ENCODE measurements at regions not wholly inside any gene's neighbourhood (a gene's known extent, or its start where the extent isn't known, plus 50 kb on each side); places are given as distances from the start of the nearest gene placed in this dataset.
A peak's percentile ranks its signal among the peaks of the same experiment; 100 is the strongest.
"Not testable (repeated sequence)": the region's sequence is repeated elsewhere in the genome, so short reads cannot be mapped to it uniquely, and the experiment has no call there.

GRCh38 chr9:97176206-97176605 lies 131.3 kb upstream of the CCDC180 start:
- DNase-seq, result no peak

- DNase-seq, result not testable (repeated sequence)
Measured at GRCh38 chr9:97168174-97168573, 129.2 kb upstream of the CTSV start.

GRCh38 chr9:97166496-97167138 lies 127.7 kb upstream of the CTSV start:
- DNase-seq, result not testable (repeated sequence)

- DNase-seq, result no peak
Measured at GRCh38 chr9:97160255-97160654, 121.3 kb upstream of the CTSV start.

GRCh38 chr9:97158722-97159121 lies 119.8 kb upstream of the CTSV start:
- not testable (repeated sequence) for DNase-seq

- not testable (repeated sequence) for DNase-seq
Measured at GRCh38 chr9:97155441-97155840, 116.5 kb upstream of the CTSV start.

- no peak for DNase-seq
Measured at GRCh38 chr9:97153967-97154366, 115.0 kb upstream of the CTSV start.

GRCh38 chr9:97153160-97153559 lies 114.2 kb upstream of the CTSV start:
- DNase-seq, result not testable (repeated sequence)

- not testable (repeated sequence) for DNase-seq
Measured at GRCh38 chr9:97150471-97150870, 111.5 kb upstream of the CTSV start.

GRCh38 chr9:97148428-97148827 lies 109.5 kb upstream of the CTSV start:
- not testable (repeated sequence) for DNase-seq

GRCh38 chr9:97145680-97146079 lies 106.7 kb upstream of the CTSV start:
- not testable (repeated sequence) for DNase-seq

- DNase-seq, result no peak
Measured at GRCh38 chr9:97140566-97140965, 101.6 kb upstream of the CTSV start.

- no peak for DNase-seq
Measured at GRCh38 chr9:97136421-97136820, 97.5 kb upstream of the CTSV start.

GRCh38 chr9:97133966-97134365 lies 95.0 kb upstream of the CTSV start:
- DNase-seq, result not testable (repeated sequence)

- DNase-seq, result no peak
Measured at GRCh38 chr9:97132865-97133264, 93.9 kb upstream of the CTSV start.

GRCh38 chr9:97130864-97131263 lies 91.9 kb upstream of the CTSV start:
- DNase-seq, result not testable (repeated sequence)

GRCh38 chr9:97130387-97130786 lies 91.4 kb upstream of the CTSV start:
- DNase-seq, result not testable (repeated sequence)

- no peak for DNase-seq
Measured at GRCh38 chr9:97128919-97129318, 90.0 kb upstream of the CTSV start.

GRCh38 chr9:97124256-97124655 lies 85.3 kb upstream of the CTSV start:
- no peak for DNase-seq

GRCh38 chr9:97110696-97111095 lies 71.8 kb upstream of the CTSV start:
- no peak for DNase-seq

GRCh38 chr9:97109194-97109811 lies 70.4 kb upstream of the CTSV start:
- peak; percentile 5 for DNase-seq

GRCh38 chr9:97105220-97105619 lies 66.3 kb upstream of the CTSV start:
- DNase-seq, result not testable (repeated sequence)

GRCh38 chr9:97103613-97104383 lies 64.9 kb upstream of the CTSV start:
- not testable (repeated sequence) for DNase-seq

GRCh38 chr9:97099540-97099939 lies 60.6 kb upstream of the CTSV start:
- not testable (repeated sequence) for DNase-seq

Measured in fibroblast of skin of abdomen (primary cell).